DMS 273 (cell line): ENCODE measurements at regions not wholly inside any gene's neighbourhood (a gene's known extent, or its start where the extent isn't known, plus 50 kb on each side); places are given as distances from the start of the nearest gene placed in this dataset.
"Not testable (repeated sequence)": the region's sequence is repeated elsewhere in the genome, so short reads cannot be mapped to it uniquely, and the experiment has no call there.

ENCODE experiments used
- DNase-seq: peaks from one replicate; lab custom pipeline; 2025; ENCODE audit not compliant: unreplicated experiment; lab: John Stamatoyannopoulos, UW

DNA sequence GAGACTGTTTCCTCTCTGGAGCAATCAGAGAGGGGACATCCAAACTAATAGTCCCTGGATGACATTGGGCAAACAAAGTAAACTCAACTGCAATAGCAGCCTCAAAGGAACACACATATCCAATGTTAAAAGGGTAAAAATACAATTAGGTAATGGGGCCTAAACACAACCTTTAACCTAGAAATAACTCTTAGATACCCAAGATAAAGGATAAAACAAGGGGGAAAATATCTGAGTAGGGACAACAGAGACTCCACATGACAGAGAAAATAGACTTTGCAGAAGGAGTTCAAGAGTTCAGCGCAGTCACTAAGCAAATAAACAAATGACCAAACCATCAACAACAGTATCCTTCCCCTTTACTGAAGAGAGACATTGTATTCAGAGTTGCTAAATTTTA lies 149.3 kb downstream of the FBXO4 start:
- DNase-seq: no peak

DNA sequence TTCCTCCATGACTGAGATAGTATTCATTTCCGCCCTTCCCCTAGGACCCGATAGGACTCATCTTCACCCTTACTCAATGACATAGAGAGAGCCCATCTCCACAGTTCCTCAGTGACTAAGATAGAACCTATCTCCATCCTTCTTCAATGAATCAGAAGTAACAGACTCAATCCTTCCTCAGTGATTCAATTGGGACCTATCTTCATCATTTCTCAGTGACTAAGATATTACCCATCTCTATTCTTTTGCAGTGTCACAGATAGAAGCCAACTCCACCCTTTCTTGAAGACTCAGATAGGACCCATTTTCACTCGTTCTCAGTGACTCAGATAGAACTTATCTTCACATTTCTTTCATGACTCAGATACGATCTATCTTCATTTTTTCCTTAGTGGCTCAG lies 164.6 kb downstream of the FBXO4 start:
- no peak for DNase-seq

DNA sequence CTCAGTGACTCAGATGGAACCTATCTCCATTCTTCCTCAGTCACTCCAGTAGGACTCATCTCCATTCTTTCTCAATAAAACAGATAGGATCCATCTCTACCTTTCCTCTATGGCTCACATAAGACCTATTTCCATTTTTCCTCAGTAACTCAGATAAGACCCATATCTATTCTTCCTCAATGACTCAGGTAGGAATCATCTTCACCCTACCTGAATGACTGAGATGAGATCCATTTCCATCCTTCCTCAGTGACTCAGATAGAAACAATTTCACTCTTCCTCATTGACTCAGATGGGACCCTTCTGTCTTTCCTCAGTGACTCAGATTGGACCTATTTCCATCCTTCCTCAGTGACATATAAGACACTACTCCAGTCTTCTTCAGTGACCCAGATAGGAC lies 165.1 kb downstream of the FBXO4 start:
- DNase-seq: no peak

DNA sequence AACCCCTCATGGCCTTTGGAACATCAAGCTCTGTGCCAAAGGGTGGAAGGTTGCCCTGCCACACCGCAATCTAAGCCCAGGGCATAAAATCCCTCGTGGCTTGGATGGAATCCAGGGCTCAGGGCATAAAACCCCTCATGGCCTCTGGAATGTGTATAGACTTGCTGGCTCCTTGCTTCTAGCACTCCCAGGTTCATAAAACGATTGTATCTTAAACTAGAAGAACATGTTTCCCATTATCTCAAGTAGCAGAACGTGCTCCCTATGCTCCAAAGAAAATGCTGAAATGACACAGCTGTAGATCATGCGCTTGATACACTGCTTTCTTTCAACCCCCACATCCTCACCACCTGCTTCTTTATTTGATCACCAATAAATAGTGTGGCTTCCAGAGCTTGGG lies 174.8 kb downstream of the FBXO4 start:
- DNase-seq: not testable (repeated sequence)

DNA sequence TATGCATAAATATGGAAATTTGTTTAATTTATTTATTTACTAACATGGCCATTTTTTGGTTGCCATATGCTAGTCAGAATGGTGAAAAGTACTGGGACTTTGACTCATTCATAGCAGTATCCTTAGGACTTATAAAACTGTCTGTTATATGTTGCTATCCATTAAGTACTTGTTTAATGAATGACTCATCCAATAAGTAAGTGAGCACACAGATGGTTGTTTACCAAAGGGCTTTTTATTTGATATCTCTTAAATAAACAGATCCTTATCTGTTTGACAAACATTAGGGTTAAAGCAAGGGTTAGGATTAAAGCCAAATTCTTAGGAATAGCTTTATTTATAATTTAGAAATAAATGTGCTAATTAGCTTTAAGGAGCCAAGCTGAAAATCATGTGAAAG lies 183.4 kb downstream of the FBXO4 start:
- DNase-seq: no peak

DNA sequence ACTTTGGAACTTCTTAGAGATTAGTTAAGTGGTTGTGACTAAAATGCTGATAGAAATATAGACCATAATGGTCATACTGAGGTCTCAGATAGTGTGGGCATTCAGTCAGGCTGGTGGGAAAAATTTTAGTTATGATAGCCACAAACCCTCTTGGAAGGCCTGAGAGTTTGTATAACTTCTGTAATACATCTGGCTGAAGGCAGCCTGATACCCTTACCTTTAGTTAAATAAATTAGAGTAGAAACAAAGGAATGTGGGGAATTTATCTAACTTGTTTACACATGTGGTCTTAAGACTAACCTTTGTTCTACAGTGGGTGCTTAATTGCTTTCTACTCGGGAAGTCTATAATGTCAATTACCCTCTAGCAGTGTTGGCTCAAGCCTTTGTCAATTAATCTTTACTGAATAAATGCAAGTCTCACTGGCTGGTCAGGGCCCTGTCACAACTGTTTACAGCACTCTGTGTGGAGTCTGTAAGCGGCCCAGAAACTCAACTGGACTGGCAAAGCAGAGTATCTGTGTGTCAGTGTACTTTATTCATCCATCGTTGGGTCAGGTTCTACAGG lies 184.0 kb downstream of the FBXO4 start:
- no peak for DNase-seq

DNA sequence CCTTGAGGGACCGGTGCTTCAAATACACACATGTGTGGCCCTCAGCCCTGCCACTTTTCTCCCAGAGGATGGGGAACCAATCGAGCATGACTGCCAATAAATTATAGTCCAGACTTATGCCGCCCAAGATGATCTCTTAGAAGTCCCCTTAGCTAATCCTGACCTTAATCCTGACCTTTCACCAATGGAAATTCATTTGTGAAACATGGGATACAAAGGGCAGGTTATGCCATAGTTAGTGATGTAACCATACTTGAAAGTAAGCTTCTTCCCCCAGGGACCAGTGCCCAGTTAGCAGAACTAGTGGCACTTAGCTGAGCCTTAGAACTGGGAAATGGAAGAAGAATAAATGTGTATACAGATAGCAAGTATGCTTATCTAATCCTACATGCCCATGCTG lies 190.6 kb downstream of the FBXO4 start:
- DNase-seq: not testable (repeated sequence)

DNA sequence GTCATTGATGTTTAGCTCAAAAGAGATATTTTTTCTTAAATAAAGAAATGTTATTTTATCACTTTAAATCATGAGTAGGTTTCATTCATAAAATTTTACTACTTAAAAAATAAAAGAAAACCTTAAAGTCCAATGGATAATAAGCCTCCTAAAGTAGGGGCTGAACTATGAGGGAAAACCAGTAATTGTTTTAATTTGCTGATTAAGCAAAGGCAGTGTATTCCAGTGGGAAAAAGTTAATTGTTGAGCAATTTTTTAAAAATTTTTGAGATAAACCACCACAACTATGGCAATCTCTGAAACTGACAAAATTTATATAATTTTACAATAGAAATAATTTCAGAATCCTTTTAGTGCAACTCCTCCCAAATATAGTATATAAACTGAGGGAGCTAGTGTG lies 195.0 kb downstream of the FBXO4 start:
- no peak for DNase-seq

DNA sequence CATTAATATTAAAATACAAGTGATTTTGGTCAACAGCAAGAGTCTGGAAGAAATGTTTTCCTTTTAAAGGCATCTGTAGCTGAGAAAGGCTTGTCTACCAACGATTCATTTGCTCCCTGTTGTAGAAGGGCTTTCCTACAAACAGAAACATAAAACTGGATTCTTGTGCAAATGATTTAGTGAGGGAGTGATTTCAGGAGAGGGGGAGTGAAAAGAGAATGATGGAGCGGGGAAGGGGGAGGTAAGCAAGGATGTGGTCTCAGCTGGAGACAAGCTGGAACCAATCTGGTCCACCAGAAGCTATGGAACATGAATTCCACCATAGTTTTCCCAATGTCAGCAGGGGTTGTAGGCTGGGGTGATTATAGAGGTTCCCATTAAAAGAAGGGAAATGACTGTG lies 196.3 kb downstream of the FBXO4 start:
- no peak for DNase-seq

DNA sequence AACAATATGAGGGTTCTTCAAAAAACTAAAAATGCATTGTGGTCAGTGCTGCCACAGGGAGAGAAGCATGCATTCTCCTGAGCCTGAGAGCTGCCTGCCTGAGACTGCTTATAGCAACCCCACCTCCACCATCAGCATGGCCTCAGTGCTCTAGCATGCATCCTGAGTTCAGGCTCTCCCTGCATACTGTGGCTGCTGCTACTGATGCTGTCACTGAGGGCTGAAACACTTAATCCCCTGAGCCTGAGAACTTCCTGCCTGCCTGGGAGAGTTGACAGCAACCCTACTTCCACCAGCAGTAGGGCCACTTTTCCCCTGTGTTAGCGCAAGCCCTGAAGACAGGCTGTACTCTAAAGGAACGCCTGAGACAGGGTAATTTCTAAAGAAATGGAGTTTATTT lies 206.0 kb downstream of the FBXO4 start:
- DNase-seq: no peak

DNA sequence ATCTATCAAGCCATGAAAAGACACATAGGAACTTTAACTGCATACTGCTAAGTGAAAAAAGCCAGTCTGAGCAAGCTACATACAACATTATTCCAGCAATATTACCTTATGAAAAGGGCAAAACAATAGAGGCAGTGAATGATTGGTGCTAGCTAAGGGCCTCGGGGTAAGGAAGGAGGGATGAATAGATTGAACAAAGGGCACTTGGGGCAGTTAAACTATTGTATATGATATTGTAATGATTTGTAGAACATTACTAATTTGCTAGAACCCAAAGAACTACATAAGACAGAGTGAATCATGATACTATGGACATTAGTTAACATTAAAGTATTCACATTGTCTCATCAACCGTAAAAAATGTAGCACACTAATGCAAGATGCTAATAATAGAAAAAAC lies 218.3 kb downstream of the FBXO4 start:
- DNase-seq: no peak

DNA sequence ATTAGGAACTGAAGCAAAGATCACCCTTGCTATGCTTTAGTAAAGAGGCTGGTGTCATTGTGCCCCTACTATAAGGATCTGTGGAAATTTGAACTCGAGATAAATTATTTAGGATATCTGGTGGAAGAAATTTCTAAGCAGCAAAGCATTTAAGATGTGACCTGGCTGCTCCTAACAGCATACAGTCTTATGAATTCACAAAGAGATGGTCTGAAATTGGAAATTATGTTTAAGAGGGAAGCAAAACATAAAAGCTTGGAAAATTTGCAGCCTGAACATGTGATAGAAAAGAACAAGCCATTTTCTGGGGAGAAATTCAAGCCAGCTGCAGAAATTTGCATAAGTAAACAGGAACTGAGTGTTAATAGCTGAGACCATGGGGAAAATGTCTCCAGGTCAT lies 223.7 kb downstream of the FBXO4 start:
- DNase-seq: no peak

DNA sequence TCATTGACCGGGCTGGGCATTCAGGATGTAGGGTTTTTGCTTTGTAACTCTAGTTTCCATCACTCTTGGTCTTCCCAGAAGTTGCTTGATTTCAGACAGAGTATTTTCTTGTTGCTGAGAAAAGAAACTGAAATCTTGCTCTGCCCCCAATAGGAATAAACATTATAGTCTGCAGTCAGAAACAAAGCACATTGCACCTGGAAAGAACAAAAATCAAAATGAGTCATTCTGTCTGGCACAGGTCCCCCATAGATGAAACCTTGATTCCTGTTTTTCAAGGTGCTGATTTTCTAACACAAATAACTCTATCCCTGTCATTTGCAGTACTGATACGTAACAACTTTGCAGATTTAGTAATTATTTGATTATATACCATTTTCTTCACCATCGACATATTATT lies 232.1 kb downstream of the FBXO4 start:
- no peak for DNase-seq

DNA sequence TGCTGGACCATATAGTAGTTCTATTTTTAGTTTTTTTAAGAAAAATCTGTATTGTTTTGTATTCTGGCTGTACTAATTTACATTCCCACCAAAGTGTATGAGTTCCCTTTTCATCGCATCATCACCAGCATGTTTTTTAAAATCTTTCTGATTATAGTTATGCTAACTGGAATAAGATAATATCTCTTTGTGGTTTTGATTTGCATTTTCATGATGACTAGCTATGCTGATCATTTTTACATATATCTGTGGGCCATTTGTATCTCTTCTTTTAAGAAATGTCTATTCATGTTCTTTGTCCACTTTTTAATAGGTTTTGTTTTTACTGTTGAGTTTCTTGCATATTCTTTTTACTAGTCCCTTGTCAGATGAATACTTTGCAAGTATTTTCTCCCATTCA lies 238.0 kb downstream of the FBXO4 start:
- DNase-seq: no peak

DNA sequence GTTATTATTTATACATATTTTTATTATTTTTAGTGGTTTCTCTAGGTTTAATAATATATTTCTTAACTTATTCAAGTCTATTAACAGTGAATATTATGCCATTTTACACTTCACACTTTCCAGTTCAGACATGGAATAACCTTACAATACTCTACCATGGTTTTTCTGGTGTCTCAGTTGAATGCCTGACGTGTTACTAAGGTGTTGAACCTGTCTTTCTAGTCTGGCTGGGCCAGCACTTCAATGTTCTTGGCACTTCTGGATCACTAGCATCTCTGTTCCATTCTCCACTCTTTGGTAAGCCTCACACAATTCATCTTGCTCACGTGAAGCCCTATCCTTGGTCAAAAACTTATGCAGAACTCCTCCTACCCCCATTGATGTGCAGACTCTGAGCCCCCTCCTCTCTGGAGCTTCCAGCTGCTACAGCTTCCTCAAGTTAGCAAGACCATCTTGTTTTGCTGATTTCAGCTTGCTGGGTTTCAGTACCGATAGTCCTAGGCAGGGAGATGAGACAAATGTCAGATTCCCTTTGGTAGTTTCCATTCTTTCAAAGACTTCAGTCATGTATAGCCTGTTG lies 243.1 kb downstream of the FBXO4 start:
- no peak for DNase-seq

DNA sequence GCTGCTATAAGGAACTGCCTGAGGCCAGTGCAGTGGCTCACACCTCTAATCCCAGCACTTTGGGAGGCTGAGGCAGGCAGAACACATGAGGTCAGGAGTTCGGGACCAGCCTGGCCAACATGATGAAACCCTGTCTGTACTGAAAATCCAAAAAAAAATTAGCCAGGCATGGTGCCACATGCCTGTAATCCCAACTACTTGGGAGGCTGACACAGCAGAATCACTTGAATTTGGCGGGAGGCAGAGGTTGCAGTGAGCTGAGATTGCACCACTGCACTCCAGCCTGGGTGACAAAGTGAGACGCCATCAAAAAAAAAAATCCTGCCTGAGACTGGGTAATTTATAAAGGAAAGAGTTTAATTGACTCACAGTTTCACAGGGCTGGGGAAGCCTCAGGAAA lies 247.1 kb upstream of the GHR start:
- not testable (repeated sequence) for DNase-seq

DNA sequence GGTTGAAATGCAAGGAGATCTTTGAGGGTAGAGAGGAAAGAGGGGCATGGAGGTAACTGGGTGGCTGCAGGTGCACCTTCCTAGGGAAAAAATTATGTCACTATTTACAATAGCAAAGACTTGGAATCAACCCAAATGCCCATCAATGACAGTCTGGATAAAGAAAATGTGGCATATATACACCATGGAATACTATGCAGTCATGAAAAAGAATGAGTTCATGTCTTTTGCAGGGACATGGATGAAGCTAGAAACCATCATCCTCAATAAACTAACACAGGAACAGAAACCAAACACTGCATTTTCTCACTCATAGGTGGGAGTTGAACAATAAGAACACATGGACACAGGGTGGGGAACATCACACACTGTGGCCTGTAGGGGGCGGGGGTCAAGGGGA lies 243.4 kb upstream of the GHR start:
- DNase-seq: not testable (repeated sequence)

DNA sequence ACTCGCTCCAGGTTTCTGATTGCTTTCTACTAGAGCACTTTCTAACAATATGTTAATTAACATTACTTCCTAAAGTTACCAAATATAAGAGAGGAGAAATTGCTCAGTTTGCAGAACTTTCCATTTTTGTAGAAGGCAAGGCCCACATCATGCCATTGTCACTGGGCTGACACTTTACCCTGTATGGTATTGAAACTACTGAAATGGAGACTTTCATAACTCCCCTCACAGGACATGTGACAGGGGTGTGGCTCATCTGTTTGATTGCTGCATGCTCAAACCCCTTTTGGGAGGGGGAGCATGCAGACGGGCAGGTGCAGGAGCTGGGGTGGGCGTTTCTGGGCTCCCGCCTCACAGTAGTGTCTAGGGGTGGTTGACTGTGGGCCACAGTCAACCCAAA lies 206.3 kb upstream of the GHR start:
- DNase-seq: no peak

DNA sequence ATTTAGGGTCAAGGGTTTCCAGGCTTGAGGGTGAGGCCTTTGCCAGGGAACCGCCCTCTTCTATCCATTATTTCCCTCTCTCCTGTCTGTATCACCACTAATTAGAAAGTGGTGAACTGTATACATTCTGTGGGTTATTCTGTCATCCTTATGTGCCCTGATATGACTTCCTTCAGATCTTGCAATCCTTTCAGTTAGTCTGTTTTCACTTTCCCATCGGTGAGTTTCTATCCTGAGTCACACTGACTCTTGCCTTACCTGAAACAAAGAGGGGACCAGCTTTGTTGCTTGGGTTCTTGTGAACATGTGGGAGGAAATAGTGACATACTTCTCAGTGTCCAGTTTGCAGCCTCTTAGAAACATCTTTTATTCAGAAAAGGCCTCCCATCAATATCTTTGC lies 205.4 kb upstream of the GHR start:
- DNase-seq: no peak

DNA sequence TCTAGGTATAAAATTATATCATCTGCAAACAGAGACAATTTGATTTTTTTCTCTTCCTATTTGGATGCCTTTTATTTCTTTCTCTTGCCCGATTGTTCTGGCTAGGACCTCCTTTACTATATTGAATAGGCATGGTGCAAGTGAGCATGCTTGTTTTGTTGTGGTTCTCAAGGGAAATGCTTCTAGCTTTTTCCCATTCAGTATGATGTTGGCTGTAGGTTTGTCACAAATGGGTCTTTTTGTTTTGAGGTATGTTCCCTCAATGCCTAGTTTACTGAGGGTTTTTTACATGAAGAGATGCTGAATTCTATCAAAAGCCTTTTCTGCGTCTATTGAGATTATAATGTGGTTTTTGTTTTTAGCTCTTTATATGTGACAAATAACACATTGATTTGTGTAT lies 198.2 kb upstream of the GHR start:
- no peak for DNase-seq

DNA sequence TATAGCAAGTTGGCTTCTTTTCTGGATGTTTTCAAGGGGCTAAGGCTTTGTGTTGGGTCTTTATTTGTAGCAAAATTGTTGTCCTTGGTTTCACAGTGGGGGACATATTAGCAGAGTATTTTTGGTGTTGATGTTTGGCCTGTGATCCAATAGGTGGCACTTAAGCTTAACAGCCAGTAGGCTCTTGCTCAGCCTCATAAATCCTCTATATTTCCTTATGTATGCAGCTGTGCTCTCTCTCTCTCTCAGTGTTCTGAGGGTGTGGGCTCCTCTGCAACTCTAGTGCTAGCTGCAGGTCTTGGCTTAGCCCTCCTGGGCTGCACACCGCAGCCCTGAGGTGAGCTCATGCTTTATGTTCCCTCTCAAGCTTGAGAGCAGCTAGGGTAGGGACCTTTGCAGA lies 195.0 kb upstream of the GHR start:
- no peak for DNase-seq

DNA sequence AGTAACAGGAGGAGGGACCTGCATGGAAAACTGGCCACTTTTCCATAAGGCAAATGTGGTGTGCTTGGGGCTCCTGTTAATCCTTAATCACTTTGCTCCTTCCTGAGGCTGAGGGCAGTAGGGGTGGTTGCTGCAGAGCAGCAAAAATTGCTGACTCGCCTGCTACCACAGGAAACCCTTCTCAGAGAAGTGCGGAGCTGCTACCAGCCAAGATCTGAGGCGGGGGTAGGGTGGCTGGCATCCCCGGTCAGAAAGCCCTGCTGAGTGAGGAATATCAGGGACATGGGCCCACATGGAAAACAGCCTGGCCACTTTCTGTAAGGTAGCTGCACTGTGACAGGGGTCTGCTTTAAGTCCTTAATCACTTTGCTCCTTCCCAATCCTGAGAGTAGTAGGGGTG lies 192.4 kb upstream of the GHR start:
- no peak for DNase-seq

DNA sequence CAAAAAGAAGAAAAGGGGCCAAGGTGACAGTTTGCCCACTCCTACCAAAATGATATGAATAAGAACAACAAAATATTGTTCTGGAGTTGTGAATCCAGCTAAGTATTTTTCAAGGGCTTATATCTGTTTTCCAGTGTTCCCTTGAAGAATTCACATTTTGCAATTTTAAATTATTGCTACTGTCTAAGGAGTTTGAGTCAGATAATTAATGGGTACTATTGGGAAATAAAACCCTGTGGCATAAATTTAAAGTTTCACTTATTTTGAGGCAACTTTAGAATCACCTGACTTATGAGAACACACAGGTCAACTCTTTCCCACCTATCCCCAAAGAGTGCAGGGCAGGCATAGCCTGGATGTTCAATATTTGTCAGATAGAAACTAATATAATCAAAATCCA lies 188.0 kb upstream of the GHR start:
- DNase-seq: no peak

DNA sequence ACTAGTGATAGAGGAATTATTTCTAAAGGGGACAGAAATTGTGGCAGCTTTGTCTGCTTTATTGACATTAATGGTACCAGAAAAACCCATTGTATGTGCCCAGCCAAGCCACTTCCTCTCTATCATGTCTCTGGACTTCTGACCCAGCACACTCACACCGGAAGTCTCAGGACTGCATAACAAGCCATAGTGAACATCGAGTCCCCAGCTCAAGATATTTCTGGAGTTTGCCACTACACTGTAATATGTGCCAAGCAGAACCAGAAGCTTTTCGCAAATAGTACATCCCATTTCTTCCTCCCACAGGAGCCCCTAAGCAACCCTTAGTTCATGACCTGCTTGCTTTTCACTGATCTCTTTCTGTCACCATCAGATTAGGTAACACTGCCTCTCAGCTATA lies 187.4 kb upstream of the GHR start:
- DNase-seq: no peak
